Activated CD4-positive, alpha-beta T cell treated with anti-CD3 and anti-CD28 coated beads, Interleukin-2, amount 50 U/mL, for 24 hours (primary cell): ENCODE measurements at regions not wholly inside any gene's neighbourhood (a gene's known extent, or its start where the extent isn't known, plus 50 kb on each side); places are given as distances from the start of the nearest gene placed in this dataset.

Experiments
- DNase-seq, 2 donors: peaks; one replicate each; pipeline ENCODE4 v3.0.0-alpha.2; 2020; ENCODE audit warnings: low read depth in 1 of 2, low spot score in 1 of 2

DNA sequence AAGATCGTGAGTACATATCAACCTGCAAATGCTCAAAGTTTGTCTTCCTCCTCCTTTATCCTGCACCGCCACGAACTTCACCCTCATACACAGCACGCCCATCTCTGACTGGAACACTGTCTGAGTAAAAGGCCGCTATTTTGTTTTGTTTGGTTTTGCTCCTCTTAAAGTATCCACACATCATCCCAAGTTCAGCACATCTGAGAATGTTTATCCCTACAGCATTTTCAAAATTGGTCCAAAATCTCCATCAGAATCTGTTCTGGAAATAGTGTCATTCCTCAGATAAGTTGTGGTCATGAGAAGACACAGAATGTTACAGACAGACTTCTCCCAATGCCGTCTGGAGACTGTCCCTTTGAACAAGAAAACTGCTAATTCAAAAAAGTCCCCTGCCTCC, 251.6 kb upstream of the ARID1B start:
- DNase-seq: no peak

- DNase-seq: no peak
Observed at GRCh38 chr6:156519940-156520339, 257.2 kb upstream of the ARID1B start.

DNA sequence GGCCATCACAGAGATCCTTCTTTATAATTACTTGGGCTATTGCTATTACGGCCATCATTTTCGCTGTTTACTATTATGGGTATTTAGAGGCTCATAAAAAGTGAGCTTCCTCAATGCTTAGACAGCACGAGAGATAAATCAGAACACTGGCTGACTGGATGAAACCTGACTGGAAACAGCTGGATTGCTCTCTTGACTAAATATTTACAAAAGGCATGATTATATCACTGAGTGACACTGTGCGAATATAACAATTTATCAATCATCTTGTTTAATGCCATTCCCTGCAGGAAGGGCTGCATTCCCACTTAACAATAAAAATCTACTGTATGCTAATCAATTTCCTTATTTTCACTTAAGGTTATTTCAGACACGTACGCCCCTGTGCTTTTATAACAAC, 260.1 kb upstream of the ARID1B start:
- no peak for DNase-seq

DNA sequence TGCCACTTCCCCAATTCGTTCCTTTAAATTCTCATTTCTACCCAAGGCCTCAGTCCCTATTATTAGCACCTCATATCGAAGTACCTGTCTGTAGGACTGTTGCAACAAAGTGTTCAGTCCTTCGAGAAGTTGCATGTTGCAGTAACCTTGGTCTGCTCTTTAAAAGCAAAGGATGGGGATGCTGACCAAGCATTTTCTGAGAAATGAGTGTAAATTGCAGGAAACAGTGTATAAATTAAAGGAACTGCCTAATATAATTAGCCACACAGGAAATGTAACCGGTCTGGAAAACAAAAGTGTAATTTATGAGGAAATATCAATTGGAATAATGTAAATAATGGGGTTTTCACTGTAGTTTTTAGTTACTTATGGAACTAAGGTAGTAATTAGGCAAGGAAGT, 261.9 kb upstream of the ARID1B start:
- no peak for DNase-seq

DNA sequence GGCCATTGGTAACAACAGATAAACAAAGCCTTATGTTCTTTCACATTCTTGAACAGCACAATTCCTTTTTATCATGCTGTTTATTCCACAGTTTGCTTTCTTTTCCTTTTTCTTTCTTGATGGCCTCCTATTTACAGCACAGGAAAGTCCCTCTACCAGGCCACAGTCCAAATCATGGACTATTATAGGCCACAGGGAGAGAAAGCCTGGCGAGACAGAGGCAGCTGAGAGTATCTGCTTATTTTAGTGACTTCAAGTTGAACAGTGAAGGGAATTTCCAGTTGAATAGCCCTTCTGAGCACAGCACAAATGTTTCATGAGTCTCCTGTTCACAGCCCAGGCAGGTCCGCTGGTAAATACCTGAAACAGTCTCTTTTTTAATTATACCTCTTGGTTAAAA, 263.7 kb upstream of the ARID1B start:
- DNase-seq: no peak

DNA sequence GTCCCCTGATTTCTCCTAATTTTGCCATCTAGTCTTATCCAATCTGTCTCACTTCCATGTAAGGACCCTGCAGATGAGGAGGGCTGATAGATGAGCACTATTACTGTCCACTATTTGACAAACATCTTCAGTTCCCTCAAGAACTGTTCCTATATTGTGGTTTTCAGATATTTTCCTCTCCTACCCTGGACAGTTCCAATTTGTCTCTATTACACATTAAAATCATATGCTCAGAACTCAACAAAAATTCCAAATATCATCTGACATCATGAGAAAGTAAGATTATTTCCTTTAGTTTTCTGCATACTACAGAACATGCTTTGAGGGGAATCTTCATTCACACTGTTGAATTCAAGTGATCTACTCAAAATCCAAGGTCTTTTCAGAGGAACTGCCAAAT, 265.6 kb upstream of the ARID1B start:
- DNase-seq: no peak

- no peak for DNase-seq
Observed at GRCh38 chr6:156511051-156511450, 266.1 kb upstream of the ARID1B start.

DNA sequence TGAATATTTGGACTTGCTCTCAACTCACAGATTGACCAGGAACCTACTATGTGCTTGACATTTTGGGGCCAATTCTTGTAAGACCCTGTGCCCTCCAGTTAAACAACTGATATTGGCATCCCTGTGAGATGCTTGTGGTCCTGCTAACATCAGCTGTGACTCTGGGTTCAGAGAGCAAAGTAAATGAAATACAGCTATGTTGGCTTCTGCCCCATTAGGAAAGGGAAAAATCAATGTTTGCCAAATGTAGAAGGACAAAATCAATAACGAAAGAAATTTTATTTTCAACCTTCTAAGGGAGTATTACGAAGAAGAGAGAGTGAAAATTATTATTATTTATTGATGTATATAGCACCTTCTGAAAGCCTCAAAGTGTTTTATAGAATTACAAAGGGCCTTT, 266.9 kb upstream of the ARID1B start:
- no peak for DNase-seq

DNA sequence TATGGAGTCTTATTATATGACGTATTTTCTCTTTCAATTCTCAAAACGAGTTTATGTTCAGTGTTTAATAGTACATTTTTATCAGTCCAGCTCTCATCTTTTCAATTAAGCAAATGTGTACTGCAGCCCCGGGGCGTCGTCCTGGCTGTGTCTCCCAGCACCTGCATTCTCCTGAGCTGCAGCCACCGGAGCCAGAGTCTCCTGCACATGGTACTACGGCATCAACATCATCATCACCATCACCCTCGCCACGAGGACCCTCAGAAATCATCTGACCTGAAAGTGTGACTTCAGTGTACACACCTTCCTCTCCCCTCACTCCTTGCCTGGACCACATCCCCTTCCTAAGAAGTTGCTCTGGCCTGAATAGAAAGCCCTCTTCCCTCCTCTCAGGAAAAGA, 267.7 kb upstream of the ARID1B start:
- no peak for DNase-seq

GRCh38 chr6:156508923-156509322, 268.3 kb upstream of the ARID1B start:
- no peak for DNase-seq

DNA sequence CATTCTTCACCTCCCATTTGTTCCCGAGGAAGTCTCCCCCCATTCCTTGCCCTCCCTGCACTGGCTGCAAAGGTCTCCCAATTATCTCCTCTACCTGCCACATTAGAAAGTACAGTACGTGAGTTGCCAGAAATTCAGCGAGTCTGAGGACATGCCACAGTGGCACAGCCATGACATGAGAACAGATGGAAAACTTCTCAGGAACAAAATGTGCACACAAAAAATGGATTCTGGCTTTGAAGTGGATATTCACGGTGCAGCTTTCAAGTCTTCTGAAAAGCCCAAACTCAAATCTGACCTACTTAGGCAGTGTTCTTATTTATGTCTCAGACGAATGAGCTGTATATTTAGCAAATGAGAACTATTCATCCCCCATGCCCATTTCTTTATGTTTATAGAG, 269.1 kb upstream of the ARID1B start:
- DNase-seq: no peak

GRCh38 chr6:156507656-156508055, 269.5 kb upstream of the ARID1B start:
- no peak for DNase-seq

DNA sequence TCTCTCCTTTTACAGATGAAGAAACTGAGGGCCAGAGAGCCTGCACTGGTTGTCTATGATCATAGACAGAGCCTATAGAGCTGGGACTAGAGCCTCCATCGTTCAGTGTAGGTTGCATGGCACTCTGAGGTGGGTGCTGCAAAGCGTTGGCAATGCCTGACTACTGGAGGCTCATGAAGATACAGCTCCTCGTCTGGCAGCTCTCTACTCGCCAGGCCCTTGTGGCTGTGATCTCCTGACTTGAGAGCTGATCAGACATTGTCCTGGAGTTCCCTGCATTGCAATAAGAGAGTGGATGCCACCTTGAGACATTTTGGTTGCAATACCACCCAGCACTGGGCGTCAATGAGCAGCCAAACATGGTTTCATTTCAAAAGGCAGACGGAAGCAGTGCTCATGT, 270.1 kb upstream of the ARID1B start:
- DNase-seq: no peak

GRCh38 chr6:156502969-156503504, 274.1 kb upstream of the ARID1B start:
- no peak for DNase-seq

DNA sequence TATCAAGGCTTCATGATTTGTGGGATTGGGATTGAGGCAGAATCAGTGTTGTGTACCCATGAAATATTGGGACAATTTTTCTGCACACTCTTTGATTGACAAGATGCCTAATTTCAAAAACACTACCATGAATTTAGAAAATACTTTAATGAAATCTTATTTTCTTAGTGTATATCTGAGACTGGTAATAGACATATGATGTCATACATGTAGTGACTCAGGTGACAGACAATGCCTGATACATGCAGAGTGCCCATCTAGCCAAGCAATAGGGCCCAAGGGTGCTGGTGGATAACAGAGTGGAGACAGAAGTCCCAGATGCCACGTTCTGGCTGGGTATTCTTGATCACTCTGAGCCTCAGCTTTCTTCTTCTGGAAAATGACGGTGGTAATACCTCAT, 279.6 kb upstream of the ARID1B start:
- DNase-seq: no peak

- DNase-seq: no peak
Observed at GRCh38 chr6:156487877-156488276, 289.3 kb upstream of the ARID1B start.

- DNase-seq: no peak
Observed at GRCh38 chr6:156485150-156485549, 292.0 kb upstream of the ARID1B start.

DNA sequence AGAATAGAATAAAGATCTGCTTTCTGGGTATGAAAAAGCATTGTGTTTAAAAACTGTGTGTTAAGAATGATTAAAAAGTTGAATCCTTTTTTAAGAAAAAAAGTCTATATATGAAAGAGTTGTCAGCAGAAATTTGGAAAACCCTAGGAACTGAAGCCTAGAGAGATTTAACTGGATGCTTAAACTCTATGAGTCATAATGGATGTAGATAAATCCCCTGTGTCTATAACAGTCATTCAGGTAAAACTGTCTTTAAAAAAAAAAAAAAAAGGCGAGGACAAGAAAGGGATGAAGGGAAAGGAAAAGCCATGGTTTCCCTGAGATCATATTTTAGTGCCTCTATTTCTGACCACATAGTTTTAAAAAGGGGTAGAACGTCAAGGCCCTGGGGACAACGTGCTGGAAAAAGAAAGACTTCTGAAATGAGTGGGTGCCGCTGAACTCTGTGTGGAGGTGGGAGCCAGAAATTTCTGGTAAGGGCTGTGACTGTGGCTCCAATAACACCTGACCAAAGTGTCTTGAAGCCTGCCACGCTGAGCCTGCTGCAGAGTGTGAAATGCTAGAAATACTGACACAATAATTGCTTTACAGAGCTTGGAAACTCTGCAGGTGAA, 302.6 kb upstream of the ARID1B start:
- DNase-seq: no peak

DNA sequence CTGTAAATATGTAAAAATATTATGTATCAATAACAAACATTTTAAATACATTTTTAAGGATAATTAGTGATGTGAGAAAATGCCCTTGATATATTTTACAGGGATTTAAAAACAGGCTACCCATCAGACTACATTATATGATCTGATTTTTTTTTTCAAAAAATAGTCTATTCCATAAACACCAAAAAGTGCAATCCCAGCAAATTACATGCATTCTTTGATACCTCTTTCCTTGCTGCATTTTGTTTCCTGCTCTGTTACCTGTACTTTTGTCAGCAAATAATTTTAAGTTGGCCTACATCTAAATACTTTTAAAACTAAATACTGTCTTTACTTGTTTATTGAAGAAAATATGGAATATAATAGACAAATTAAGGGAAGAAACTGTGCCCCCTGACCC, 306.2 kb upstream of the ARID1B start:
- no peak for DNase-seq

GRCh38 chr6:156464100-156464878, 312.9 kb upstream of the ARID1B start:
- DNase-seq: no peak

DNA sequence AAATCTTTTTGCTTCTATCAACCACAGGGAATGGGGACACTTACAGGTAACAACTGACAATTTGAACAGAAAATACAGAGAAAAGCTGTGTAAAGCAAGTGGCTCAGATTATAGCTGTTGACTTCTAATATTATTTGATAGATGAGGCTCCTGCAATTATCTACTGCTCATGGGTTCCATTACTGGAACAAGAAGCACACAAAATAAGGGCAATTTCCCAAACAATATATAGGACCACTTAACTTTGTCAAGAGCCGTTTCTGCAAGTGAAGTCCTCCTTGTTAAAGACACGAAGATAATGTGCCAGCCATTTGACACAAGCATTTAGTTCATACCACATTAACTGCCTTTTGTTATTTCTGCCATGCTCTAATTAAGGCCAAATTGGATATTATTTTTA, 315.5 kb upstream of the ARID1B start:
- no peak for DNase-seq

GRCh38 chr6:156457601-156458000, 319.6 kb upstream of the ARID1B start:
- no peak for DNase-seq

DNA sequence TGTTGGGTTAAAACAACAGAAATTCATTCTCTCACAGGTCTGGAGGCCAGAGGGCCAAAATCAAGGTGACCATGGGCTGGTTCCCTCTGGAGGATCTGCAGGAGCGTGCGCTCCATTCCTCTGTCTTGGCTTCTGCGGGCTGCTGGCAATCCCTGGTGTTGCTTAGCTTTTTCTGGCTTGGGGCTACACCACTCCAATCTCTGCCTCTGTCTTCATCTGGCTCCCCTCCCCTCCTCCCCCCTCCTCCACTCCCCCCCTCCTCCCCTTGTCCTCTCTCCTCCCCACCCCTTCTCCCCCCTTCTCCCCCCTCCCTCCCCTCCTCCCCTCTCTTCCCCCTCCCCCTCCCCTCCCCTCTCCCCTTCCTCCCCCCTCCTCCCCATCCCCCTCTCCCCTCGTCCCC, 321.3 kb upstream of the ARID1B start:
- DNase-seq: no peak
